GM18520 (cell line): ENCODE measurements at regions not wholly inside any gene's neighbourhood (a gene's known extent, or its start where the extent isn't known, plus 50 kb on each side); places are given as distances from the start of the nearest gene placed in this dataset.

ENCODE experiments used
- ATAC-seq: cut with Tn5 transposase; IDR thresholded peaks from one replicate; pipeline ENCODE4 v1.9.1; 2021; ENCODE audit not compliant: unreplicated experiment

DNA sequence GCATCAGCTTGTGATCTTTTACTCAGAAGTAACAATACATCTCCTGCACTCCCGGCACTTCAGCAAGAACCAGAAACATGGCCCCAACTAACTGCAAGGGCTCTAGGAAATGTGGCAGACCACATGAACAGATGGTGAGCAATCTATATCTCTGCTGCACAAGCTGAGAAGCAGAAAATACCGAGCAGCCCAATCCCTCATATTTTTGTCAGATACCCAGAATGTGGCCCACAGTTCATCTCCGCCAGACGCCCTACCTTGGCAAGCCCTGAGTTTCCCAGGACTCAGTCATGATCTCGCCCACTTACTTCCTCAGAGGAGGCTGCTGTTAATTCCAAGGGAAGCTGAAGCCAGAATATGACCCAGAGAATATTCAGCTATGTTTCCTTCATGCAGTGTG, 63.1 kb upstream of the PHACTR1 start:
- no peak for ATAC-seq

GRCh38 chr6:12654107-12654506, 62.5 kb upstream of the PHACTR1 start:
- no peak for ATAC-seq

DNA sequence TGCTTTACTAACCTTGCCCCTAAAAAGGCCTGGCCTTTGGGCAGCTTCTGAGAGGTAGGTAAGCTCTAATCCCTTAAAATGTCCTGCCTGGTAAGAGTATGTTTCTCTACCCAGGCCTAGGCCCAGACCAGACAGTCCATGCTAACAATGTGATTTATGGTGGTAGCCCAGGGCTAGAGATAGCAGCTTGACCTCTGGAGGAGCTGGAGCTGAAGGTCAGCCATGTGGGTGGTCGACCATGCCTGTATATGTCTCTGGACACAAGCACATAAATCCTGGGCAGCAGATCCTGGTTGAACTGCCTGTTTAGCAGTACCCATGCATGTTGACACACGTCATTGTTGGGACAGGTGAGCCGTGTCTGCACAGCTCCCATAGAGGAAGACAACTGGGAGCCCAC, 62.1 kb upstream of the PHACTR1 start:
- no peak for ATAC-seq

GRCh38 chr6:12656906-12657305, 59.7 kb upstream of the PHACTR1 start:
- ATAC-seq: no peak

DNA sequence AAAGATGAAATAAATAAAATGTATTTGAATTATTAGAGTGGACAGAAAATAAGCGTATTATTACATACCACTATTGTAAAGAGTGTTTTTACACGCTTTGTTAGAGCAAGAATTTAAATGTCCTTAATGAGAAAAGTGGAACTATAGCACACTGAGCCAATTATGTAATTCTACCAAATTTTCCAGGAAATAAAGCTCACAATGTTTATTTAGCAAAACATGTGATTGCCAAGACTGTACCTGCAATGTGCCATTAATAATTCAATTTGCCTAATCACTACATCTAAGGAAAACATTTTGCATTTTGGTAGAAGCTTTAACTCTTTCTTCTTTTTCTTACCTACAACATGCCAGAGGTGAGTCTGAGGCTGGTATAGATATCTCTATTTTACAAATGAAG, 58.7 kb upstream of the PHACTR1 start:
- ATAC-seq: no peak

GRCh38 chr6:12661432-12662089, 55.0 kb upstream of the PHACTR1 start:
- no peak for ATAC-seq
